Astrocyte of the cerebellum (primary cell): ENCODE measurements at regions not wholly inside any gene's neighbourhood (a gene's known extent, or its start where the extent isn't known, plus 50 kb on each side); places are given as distances from the start of the nearest gene placed in this dataset.

Source experiments
- DNase-seq: peaks from one replicate; pipeline ENCODE4 v3.0.0-alpha.2; 2011; ENCODE audit warnings: low read depth
- H3K4me3 ChIP-seq: 2 replicates; pipeline ENCODE4 v1.5.1; 2011; ENCODE audit warnings: mild to moderate bottlenecking, low read depth, low read length, moderate library complexity
- CTCF ChIP-seq: IDR thresholded peaks from 2 replicates; pipeline ENCODE4 v1.5.1; 2012; ENCODE audit warnings: low read length, low read depth, moderate library complexity, mild to moderate bottlenecking; ENCODE audit errors: missing control alignments
- in situ Hi-C: cut with HindIII; loops from 2 replicates; pipeline ENCODE4 v1.10.0; 2017; ENCODE audit warnings: low sequenced_read_pairs

- DNase-seq = no peak
- no peak overlapping the region for H3K4me3 ChIP-seq
- in situ Hi-C loops = no loop called here
- TF ChIP-seq CTCF = no peak
These were observed 65.7 kb upstream of the PARD3B start for GRCh38 chr2:204479557-204479956.

GRCh38 chr2:204480676-204481075, 64.6 kb upstream of the PARD3B start:
- in situ Hi-C loops = no loop called here
- TF ChIP-seq CTCF = no peak
- no peak for DNase-seq
- no peak overlapping the region for H3K4me3 ChIP-seq

GRCh38 chr2:204483608-204484081, 61.6 kb upstream of the PARD3B start:
- TF ChIP-seq CTCF = no peak
- H3K4me3 ChIP-seq = no peak overlapping the region
- in situ Hi-C loops = no loop called here
- no peak for DNase-seq

- TF ChIP-seq CTCF = no peak
- no peak for DNase-seq
- in situ Hi-C loops = no loop called here
- no peak overlapping the region for H3K4me3 ChIP-seq
These were observed 59.0 kb upstream of the PARD3B start for GRCh38 chr2:204486321-204486720.

GRCh38 chr2:204486805-204487204, 58.5 kb upstream of the PARD3B start:
- in situ Hi-C loops = no loop called here
- no peak for TF ChIP-seq CTCF
- DNase-seq = no peak
- no peak overlapping the region for H3K4me3 ChIP-seq

- in situ Hi-C loops = no loop called here
- no peak overlapping the region for H3K4me3 ChIP-seq
- TF ChIP-seq CTCF = no peak
- DNase-seq = no peak
These were observed 57.6 kb upstream of the PARD3B start for GRCh38 chr2:204487447-204488229.
